IMR-90 (cell line): ENCODE measurements at regions not wholly inside any gene's neighbourhood (a gene's known extent, or its start where the extent isn't known, plus 50 kb on each side); places are given as distances from the start of the nearest gene placed in this dataset.

Experiments
- ATAC-seq: fragments of 200-7000 bp; cut with Tn5 transposase; 2 replicates; pipeline ENCODE4 v1.9.1; 2020; ENCODE audit warnings: low read depth, mild to moderate bottlenecking, moderate library complexity
- BruUV-seq: library from RNA; stranded (reverse); fragments of 400-500 nt; replicated peaks from 2 replicates; lab custom pipeline; 2021; lab: Mats Ljungman, UMichigan
- CTCF ChIA-PET: fragments of 300-600 bp; formaldehyde crosslinking; extraction: SDS; loops from one replicate; lab custom pipeline; 2021; ENCODE audit warnings: antibody characterized with exemption; lab: Yijun Ruan, JAX
- POLR2A ChIA-PET: fragments of 300-600 bp; sonication (Branson Sonifier 250); formaldehyde crosslinking; loops from one replicate; lab custom pipeline; 2022; ENCODE audit warnings: antibody characterized with exemption; ENCODE audit not compliant: unreplicated experiment; lab: Charles Lee
- DNase-seq: peaks from one replicate; pipeline ENCODE4 v3.0.0; 2013
- H2AFZ ChIP-seq: replicated peaks from 2 replicates; pipeline ENCODE3; 2013; ENCODE audit warnings: low read length, mild to moderate bottlenecking; ENCODE audit not compliant: poor library complexity
- H2AK5ac ChIP-seq: 2 replicates; pipeline ENCODE4 v1.6.1; 2013; ENCODE audit warnings: low read depth, low read length, inconsistent platforms
- H2AK9ac ChIP-seq: replicated peaks from 2 replicates; pipeline ENCODE3; 2013; ENCODE audit warnings: mild to moderate bottlenecking, low read depth, low read length, moderate library complexity; ENCODE audit not compliant: poor library complexity
- H2BK120ac ChIP-seq: 2 replicates; pipeline ENCODE4 v1.6.1; 2013; ENCODE audit warnings: low read depth, low read length, inconsistent platforms
- H2BK15ac ChIP-seq: 3 replicates; pipeline ENCODE4 v1.6.1; 2013; ENCODE audit warnings: low read depth, low read length, inconsistent platforms
- H2BK20ac ChIP-seq: 2 replicates; pipeline ENCODE4 v1.6.1; 2013; ENCODE audit warnings: low read depth, mild to moderate bottlenecking, inconsistent platforms, low read length, moderate library complexity
- H2BK5ac ChIP-seq: 2 replicates; pipeline ENCODE4 v1.6.1; 2013; ENCODE audit warnings: mild to moderate bottlenecking, low read depth, low read length, inconsistent platforms; ENCODE audit not compliant: poor library complexity, severe bottlenecking
- H3K14ac ChIP-seq: replicated peaks from 2 replicates; pipeline ENCODE4 v1.6.1; 2013; ENCODE audit warnings: low read depth, low read length, inconsistent platforms
- H3K18ac ChIP-seq: 2 replicates; pipeline ENCODE4 v1.6.1; 2013; ENCODE audit warnings: low read depth, low read length, control low read depth
- H3K23ac ChIP-seq: 2 replicates; pipeline ENCODE4 v1.6.1; 2013; ENCODE audit warnings: low read depth, low read length, inconsistent platforms
- H3K27ac ChIP-seq: 2 replicates; pipeline ENCODE4 v1.5.1; 2013; ENCODE audit warnings: mild to moderate bottlenecking, control low read depth, low read length; ENCODE audit not compliant: insufficient read depth
- H3K27me3 ChIP-seq: 2 replicates; pipeline ENCODE4 v1.6.1; 2013; ENCODE audit warnings: low read length; ENCODE audit not compliant: control insufficient read depth, insufficient read depth
- H3K36me3 ChIP-seq: 2 replicates; pipeline ENCODE4 v1.6.1; 2013; ENCODE audit warnings: low read length, mixed read lengths; ENCODE audit not compliant: control insufficient read depth, insufficient read depth
- H3K4ac ChIP-seq: 2 replicates; pipeline ENCODE4 v1.6.1; 2013; ENCODE audit warnings: low read depth, low read length, inconsistent platforms
- H3K4me1 ChIP-seq: 2 replicates; pipeline ENCODE4 v1.6.1; 2013; ENCODE audit warnings: low read length, mixed read lengths; ENCODE audit not compliant: control insufficient read depth, insufficient read depth
- H3K4me2 ChIP-seq: 2 replicates; pipeline ENCODE4 v1.6.1; 2013; ENCODE audit warnings: low read depth, mild to moderate bottlenecking, control low read depth, low read length, moderate library complexity
- H3K4me3 ChIP-seq: 2 replicates; pipeline ENCODE4 v1.5.1; 2013; ENCODE audit warnings: low read depth, mild to moderate bottlenecking, control low read depth, low read length, moderate library complexity; ENCODE audit not compliant: insufficient read depth
- H3K56ac ChIP-seq: 2 replicates; pipeline ENCODE4 v1.6.1; 2013; ENCODE audit warnings: low read length, inconsistent platforms; ENCODE audit not compliant: insufficient read depth; ENCODE audit errors: extremely low read depth
- H3K79me1 ChIP-seq, 2 experiments: 2 replicates each; pipeline ENCODE4 v1.6.1; 2013; ENCODE audit warnings: low read length in 2 of 2, inconsistent platforms in 1 of 2, low read depth in 1 of 2
- H3K9ac ChIP-seq: 2 replicates; pipeline ENCODE4 v1.6.1; 2013; ENCODE audit warnings: low read depth, low read length, control low read depth
- H3K9me1 ChIP-seq: 2 replicates; pipeline ENCODE4 v1.6.1; 2013; ENCODE audit warnings: low read length, inconsistent platforms; ENCODE audit not compliant: insufficient read depth
- H3K9me3 ChIP-seq: 2 replicates; pipeline ENCODE4 v1.6.1; 2013; ENCODE audit warnings: low read length; ENCODE audit not compliant: control insufficient read depth, insufficient read depth
- H4K20me1 ChIP-seq: 2 replicates; pipeline ENCODE4 v1.6.1; 2013; ENCODE audit warnings: low read length, inconsistent platforms; ENCODE audit not compliant: insufficient read depth
- H4K5ac ChIP-seq: 2 replicates; pipeline ENCODE4 v1.6.1; 2013; ENCODE audit warnings: mild to moderate bottlenecking, low read depth, low read length, control low read depth
- H4K8ac ChIP-seq, 2 experiments: 2 replicates each; pipeline ENCODE4 v1.6.1; 2013; ENCODE audit warnings: low read depth in 2 of 2, low read length in 2 of 2, control low read depth in 1 of 2, inconsistent platforms in 1 of 2
- H4K91ac ChIP-seq: 2 replicates; pipeline ENCODE4 v1.6.1; 2013; ENCODE audit warnings: low read depth, low read length, inconsistent platforms; ENCODE audit not compliant: insufficient read depth
- BHLHE40 ChIP-seq: fragments of 150-350 bp; IDR thresholded peaks from 2 replicates; pipeline ENCODE4 v1.6.1; 2016; ENCODE audit warnings: mild to moderate bottlenecking, low read depth, low read length
- CEBPB ChIP-seq: IDR thresholded peaks from 2 replicates; pipeline ENCODE4 v1.6.1; 2012; ENCODE audit warnings: low read depth, low read length, improper control_type of control experiment
- CTCF ChIP-seq: conservative IDR thresholded peaks from 2 replicates; pipeline ENCODE4 v1.5.1; 2012; ENCODE audit warnings: mild to moderate bottlenecking, low read depth, low read length, improper control_type of control experiment
- FOS ChIP-seq: fragments of 150-350 bp; IDR thresholded peaks from 2 replicates; pipeline ENCODE4 v1.6.1; 2016; ENCODE audit warnings: low read depth, low read length
- RAD21 ChIP-seq: IDR thresholded peaks from 2 replicates; pipeline ENCODE4 v1.6.1; 2012; ENCODE audit warnings: low read length, improper control_type of control experiment
- RCOR1 ChIP-seq: IDR thresholded peaks from 2 replicates; pipeline ENCODE4 v1.6.1; 2012; ENCODE audit warnings: mild to moderate bottlenecking, low read length, improper control_type of control experiment; ENCODE audit not compliant: insufficient replicate concordance
- RFX5 ChIP-seq: IDR thresholded peaks from 2 replicates; pipeline ENCODE4 v1.8.0; 2012; ENCODE audit warnings: low read depth, mild to moderate bottlenecking, low read length, moderate library complexity
- WGBS, 2 experiments: methylation state at CpG; one replicate each; pipeline versions ENCODE4 v1.1.5 to v1.1.7; 2013; ENCODE audit warnings: missing lambda C conversion rate in 2 of 2; ENCODE audit not compliant: insufficient read length in 1 of 2; ENCODE audit errors: extremely low coverage in 2 of 2; 5-methylcytosine and 5-hydroxymethylcytosine counted together
- dilution Hi-C: fragments of 300-500 bp; cut with HindIII; formaldehyde crosslinking; loops from one replicate; pipeline ENCODE4 v1.14.3; 2018; ENCODE audit warnings: low sequenced_read_pairs; ENCODE audit not compliant: unreplicated experiment
- in situ Hi-C: fragments of 300-500 bp; cut with MboI; formaldehyde crosslinking; loops from 3 replicates; pipeline ENCODE4 v1.14.3; 2019; ENCODE audit warnings: low sequenced_read_pairs, inconsistent platforms, mixed read lengths
- intact Hi-C: fragments of 100-400 bp; cut with micrococcal nuclease; formaldehyde crosslinking; loops from 2 replicates; pipeline ENCODE4 v1.10.0; 2022

DNA sequence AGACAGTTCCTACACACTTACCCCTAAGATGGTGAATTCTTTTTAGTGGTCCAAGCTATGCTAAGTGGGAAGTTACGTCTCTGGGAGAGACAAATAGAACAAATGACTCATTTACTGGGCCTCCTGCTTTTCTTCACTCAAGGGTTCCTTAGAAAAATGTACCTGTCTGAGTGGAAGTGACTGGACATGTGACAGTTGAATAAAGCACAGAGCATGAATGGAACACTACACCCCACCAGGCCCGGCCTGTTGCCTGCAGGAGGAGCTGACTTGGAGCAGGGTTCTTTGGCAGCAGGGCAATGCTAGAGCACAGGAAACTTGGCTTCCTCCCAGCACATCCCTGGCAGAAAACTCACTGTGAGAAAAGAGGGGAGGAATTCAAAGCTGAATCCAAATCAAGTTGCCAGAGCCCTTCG lies 451.0 kb upstream of the SETBP1 start:
- no TSS peak for BruUV-seq
- H3K56ac ChIP-seq, result no peak overlapping the region
- dilution Hi-C loops, result no loop called here
- H3K36me3 ChIP-seq, result no peaks in the 10 kb centered on the region
- H2BK15ac ChIP-seq, result no peak overlapping the region
- ChIA-PET POLR2A (no interaction called here), CTCF (no interaction called here)
- no peak overlapping the region for H3K23ac ChIP-seq
- no peak overlapping the region for H4K5ac ChIP-seq
- no peak overlapping the region for H2BK20ac ChIP-seq
- H3K4me1 ChIP-seq, result no peaks in the 10 kb centered on the region
- no peak overlapping the region for H3K9ac ChIP-seq
- H3K4me2 ChIP-seq, result no peak overlapping the region
- no peak overlapping the region for H2BK5ac ChIP-seq
- no peak overlapping the region for H4K91ac ChIP-seq
- H3K9me1 ChIP-seq, result no peaks in the 10 kb centered on the region
- DNase-seq (peak; percentile 1), ATAC-seq (no peak)
- in situ Hi-C loops, result no loop called here
- H3K4me3 ChIP-seq, result no peak overlapping the region
- H3K79me1 ChIP-seq, result no peaks in the 10 kb centered on the region
- H3K14ac ChIP-seq, result no peak overlapping the region
- intact Hi-C loops, result no loop called here
- H3K4ac ChIP-seq, result no peak overlapping the region
- H3K9me3 ChIP-seq, result no peaks in the 10 kb centered on the region; the same call in 1 of the 2 replicates
- TF ChIP-seq CTCF, result no peak
- TF ChIP-seq RCOR1, result no peak
- no peak for TF ChIP-seq RFX5
- TF ChIP-seq CEBPB, result no peak
- TF ChIP-seq FOS, result no peak
- no peak for TF ChIP-seq RAD21
- TF ChIP-seq BHLHE40, result no peak
- H2BK120ac ChIP-seq, result no peak overlapping the region
- H2AFZ ChIP-seq, result no peak overlapping the region
- H2AK9ac ChIP-seq, result no peak overlapping the region
- no peak overlapping the region for H3K27ac ChIP-seq
- H3K27me3 ChIP-seq, result no peaks in the 10 kb centered on the region
- H3K18ac ChIP-seq, result no peak overlapping the region
- no peaks in the 10 kb centered on the region for H4K20me1 ChIP-seq
- H4K8ac ChIP-seq, result no peak overlapping the region
- H2AK5ac ChIP-seq, result no peak overlapping the region
- WGBS, 2 experiments, result no CpG with 5 or more reads among the region's 3 CpGs
